GM12892 (cell line): ENCODE measurements at regions not wholly inside any gene's neighbourhood (a gene's known extent, or its start where the extent isn't known, plus 50 kb on each side); places are given as distances from the start of the nearest gene placed in this dataset.

Experiments
- POLR2A ChIP-seq: IDR thresholded peaks from 2 replicates; pipeline ENCODE4 v1.6.1; 2011; ENCODE audit warnings: low read depth, low read length, control low read depth
- POLR2AphosphoS5 ChIP-seq: IDR thresholded peaks from 2 replicates; pipeline ENCODE4 v1.6.1; 2011; ENCODE audit warnings: low read depth, low read length, control low read depth

- TF ChIP-seq POLR2AphosphoS5 (no peak), POLR2A (no peak)
Observed at GRCh38 chr14:89615421-89615820, 198.4 kb upstream of the FOXN3 start.
